Suprapubic skin (tissue), 4 donors: ENCODE measurements at regions not wholly inside any gene's neighbourhood (a gene's known extent, or its start where the extent isn't known, plus 50 kb on each side); places are given as distances from the start of the nearest gene placed in this dataset.

Experiments
- EP300 ChIP-seq: sonication (generic); formaldehyde crosslinking; IDR thresholded peaks from one replicate; pipeline ENCODE4 v1.6.1; 2017; ENCODE audit warnings: antibody characterized with exemption
- POLR2A ChIP-seq, 2 donors: fragments of 450-650 bp; IDR thresholded peaks; one replicate each; pipeline ENCODE4 v1.6.1; 2017; ENCODE audit warnings: antibody characterized with exemption in 2 of 2, mild to moderate bottlenecking in 2 of 2, moderate library complexity in 2 of 2
- POLR2AphosphoS5 ChIP-seq, 3 donors: sonication (generic); formaldehyde crosslinking; IDR thresholded peaks; one replicate each; pipeline ENCODE4 v1.6.1; 2017; ENCODE audit warnings: antibody characterized with exemption in 3 of 3
- TF ChIP-seq, protein P1 (sequence below), 2 donors: fragments of 200-600 bp in 1 of 2; fragments of 450-650 bp in 1 of 2; sonication (generic) in 1 of 2; IDR thresholded peaks; one replicate each; pipeline ENCODE4 v1.5.1; 2016 to 2019; ENCODE audit warnings: antibody characterized with exemption in 2 of 2, mild to moderate bottlenecking in 1 of 2, moderate library complexity in 1 of 2

DNA sequence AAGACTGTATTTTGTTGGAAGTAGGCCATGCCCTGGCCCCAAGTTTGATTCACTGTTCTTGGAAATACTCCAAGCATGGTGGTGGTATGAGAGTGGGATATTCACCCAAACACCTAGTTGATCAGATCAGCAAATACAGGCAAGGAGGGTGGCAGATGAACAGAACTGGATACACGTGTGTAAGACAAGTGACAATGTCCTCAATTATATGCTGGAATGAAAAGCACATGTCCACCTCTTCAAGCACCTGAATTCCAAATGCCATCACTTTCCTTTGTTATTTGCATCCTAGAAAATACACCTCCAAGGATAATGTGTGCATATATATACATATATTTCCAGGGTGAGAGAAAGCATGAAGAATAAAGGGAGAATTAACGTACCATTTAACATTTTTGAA lies 131.8 kb upstream of the ZEB1 start:
- TF ChIP-seq POLR2AphosphoS5 (IDR thresholded peaks at IDR 0.05) = no peak
- TF ChIP-seq, protein P1, sequence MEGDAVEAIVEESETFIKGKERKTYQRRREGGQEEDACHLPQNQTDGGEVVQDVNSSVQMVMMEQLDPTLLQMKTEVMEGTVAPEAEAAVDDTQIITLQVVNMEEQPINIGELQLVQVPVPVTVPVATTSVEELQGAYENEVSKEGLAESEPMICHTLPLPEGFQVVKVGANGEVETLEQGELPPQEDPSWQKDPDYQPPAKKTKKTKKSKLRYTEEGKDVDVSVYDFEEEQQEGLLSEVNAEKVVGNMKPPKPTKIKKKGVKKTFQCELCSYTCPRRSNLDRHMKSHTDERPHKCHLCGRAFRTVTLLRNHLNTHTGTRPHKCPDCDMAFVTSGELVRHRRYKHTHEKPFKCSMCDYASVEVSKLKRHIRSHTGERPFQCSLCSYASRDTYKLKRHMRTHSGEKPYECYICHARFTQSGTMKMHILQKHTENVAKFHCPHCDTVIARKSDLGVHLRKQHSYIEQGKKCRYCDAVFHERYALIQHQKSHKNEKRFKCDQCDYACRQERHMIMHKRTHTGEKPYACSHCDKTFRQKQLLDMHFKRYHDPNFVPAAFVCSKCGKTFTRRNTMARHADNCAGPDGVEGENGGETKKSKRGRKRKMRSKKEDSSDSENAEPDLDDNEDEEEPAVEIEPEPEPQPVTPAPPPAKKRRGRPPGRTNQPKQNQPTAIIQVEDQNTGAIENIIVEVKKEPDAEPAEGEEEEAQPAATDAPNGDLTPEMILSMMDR (IDR thresholded peaks at IDR 0.05) = no peak
- no peak for TF ChIP-seq POLR2A (IDR thresholded peaks at IDR 0.05)
- TF ChIP-seq EP300 = no peak
